GM18508 (cell line): ENCODE measurements at regions not wholly inside any gene's neighbourhood (a gene's known extent, or its start where the extent isn't known, plus 50 kb on each side); places are given as distances from the start of the nearest gene placed in this dataset.

Source experiments
- ATAC-seq: cut with Tn5 transposase; IDR thresholded peaks from one replicate; pipeline ENCODE4 v1.9.1; 2021; ENCODE audit warnings: moderate number of reproducible peaks; ENCODE audit not compliant: insufficient read depth, unreplicated experiment

GRCh38 chr7:17631061-17631460 lies 309.2 kb downstream of the SNX13 start:
- ATAC-seq: no peak

DNA sequence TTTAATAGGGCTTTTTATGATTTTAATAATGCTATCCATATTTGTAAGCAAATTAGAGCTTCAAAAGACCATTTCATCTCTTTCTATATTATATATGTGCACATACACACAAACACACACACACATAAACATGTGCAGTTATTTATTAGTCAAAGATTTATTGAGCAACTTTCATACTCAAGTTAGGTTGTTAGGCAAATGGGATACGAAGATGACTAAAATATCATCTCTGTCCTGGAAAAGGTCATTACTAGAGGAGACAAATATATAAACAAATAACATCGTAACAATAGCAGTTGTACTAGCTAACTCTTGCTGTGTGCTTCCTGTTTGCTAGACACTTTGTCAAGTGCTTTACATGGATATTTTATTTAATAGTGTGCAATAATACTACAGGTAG lies 307.9 kb downstream of the SNX13 start:
- ATAC-seq: no peak

DNA sequence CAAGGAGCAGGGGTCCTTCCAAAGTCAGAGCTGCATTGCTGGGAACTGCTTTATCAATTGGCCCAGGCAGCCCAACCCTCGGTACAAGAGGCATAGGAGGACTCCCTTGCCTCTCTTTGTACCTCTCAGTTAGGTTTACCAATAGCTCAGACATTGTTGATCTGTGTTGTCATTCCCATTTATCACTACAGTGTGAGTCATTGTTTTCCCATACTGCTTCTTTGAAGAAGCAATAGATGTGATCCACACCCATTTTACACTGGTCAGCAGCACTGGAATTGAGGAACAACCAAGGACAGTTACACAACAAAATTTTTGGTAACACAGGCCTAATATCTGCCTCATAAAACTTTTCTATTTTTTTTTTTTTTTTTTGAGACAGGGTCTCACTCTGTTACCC lies 307.2 kb downstream of the SNX13 start:
- ATAC-seq: no peak

GRCh38 chr7:17638727-17639126 lies 301.6 kb downstream of the SNX13 start:
- ATAC-seq: no peak

- no peak for ATAC-seq
Observed at GRCh38 chr7:17640730-17641377, 299.4 kb downstream of the SNX13 start.

DNA sequence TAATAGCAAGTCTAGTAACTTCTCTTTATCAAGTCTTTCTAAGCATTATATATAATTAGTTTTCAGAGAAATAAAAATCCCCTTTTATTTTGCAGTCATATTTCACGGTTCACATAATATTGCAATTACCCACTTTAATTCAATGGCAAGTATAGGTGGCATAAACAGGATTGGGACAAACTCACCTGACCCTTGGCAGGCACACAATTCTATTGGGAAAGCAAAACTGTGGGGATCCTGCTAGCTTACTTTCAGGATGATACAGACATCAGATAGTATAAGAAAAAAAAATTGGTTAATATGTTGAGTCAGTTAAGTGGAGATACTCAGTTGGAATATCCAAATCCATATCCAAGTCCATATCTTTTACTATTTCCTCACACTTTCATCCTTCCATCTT lies 294.8 kb downstream of the SNX13 start:
- no peak for ATAC-seq

DNA sequence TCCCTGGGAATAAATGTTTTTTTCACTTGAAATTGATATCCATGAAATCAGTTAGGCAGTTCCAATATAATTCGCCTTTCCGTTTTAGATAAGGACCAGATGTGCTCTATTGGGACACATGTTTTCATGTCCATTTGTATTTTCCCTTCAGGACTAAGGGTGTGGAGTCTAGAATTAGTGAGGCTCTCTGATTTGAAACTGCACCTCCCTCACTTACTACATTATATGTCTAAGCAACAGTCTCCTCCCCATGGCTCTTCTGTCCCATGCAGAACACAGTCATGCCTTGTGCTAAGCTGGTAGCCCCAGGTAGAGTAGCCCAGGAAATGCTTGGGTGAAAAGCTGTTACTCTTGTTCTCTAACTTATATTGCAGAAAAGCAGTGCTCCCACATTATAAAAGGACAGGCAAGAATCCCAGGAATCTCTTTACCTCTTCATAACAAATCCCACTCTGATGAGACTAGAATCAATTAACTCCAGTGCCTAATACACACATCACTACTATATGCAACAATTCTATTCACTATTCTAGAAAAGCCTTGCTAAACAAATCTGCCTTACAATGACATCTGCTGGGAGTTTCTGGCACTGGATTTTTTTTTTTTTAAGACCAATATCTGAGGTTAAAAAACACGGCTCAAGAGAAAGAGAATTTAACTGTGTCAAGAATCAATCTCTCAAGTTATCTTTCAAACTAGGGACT lies 293.9 kb downstream of the SNX13 start:
- no peak for ATAC-seq

DNA sequence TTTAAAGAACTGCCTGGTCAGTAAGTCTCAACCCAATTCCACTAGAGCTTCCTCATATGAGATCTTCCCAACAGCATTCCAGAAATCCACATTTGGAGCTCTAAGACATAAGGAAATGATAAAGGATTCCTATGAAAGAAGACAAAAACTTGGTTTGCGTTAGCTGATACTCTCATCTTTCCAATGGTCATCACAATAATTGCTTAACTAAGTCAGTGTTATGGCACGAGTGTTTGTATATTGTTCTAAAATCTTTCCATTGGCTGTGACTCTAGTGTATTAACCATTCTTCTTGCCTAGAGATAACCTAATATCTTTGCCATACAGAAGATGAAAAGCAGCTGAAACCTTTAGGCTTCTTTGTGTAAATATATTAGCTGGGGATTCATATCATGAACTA lies 289.0 kb downstream of the SNX13 start:
- ATAC-seq: no peak

- ATAC-seq: no peak
Observed at GRCh38 chr7:17651863-17652385, 288.4 kb downstream of the SNX13 start.

DNA sequence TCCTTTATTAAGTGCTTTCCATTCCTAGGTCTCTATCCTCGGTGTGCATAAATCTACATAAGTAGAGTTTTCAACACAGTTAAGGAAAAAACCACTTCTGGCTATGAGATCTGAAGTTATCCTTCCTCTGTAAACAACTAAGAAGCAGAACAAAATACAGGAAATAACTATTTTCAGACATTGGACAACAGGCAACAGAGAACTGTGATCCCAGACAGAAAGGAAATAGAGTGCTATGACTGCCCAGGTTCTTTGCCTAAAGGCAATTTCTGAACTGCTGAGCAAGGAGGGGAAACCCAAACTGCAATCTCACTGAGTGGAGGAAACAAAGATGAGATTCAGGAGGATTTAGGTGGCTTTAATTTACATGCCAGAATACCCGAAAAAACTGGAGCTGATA lies 285.4 kb downstream of the SNX13 start:
- ATAC-seq: no peak

GRCh38 chr7:17659126-17659525 lies 281.2 kb downstream of the SNX13 start:
- ATAC-seq: no peak

DNA sequence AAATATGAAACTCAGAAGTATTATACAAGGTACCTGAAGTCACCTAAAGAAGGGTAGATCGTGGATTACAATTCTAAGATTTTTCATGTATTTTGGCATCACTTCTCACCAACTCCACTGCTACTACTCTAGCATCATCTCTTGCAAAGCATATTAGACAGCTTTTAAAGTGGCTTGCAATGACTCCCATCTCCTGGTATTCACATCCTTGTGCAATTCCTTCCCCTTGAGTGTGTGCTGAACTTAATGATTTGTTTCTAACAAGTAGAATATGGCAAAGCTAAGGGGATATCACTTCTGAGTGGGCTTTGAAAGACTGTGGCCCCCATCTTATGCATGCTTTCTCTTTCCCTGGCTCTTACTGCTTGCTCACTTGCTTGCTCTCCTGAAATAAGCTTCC lies 280.2 kb downstream of the SNX13 start:
- ATAC-seq: no peak

DNA sequence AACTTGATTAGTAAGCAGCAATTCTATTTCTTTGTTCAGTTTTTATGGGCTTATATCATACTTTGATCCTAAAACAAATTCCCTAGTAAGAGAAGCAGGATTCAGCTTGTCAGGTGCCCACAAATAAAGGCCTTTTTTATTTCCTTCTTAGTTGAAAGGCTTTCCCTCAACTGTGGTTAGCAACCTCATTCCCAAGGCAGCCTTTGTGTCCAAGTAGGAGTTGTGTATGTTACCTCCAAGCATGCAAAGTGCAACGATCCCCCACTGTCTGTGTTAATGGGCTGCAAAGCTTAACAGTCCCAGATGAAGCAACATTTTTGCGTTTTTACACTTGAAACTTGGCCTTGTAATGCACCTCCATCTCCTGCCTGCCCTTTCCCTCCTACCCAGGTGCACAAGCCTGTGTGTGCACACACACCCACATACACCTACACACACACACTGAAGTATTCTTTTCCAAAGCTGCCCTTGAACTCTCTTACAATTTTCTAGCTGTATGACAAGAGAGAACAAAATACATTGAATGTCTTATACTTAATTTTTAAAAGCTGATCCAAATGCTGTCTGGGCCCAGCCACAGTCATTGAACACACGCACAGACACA lies 278.2 kb downstream of the SNX13 start:
- ATAC-seq: no peak

GRCh38 chr7:17663061-17663675 lies 277.1 kb downstream of the SNX13 start:
- no peak for ATAC-seq

GRCh38 chr7:17665029-17665428 lies 275.3 kb downstream of the SNX13 start:
- no peak for ATAC-seq

DNA sequence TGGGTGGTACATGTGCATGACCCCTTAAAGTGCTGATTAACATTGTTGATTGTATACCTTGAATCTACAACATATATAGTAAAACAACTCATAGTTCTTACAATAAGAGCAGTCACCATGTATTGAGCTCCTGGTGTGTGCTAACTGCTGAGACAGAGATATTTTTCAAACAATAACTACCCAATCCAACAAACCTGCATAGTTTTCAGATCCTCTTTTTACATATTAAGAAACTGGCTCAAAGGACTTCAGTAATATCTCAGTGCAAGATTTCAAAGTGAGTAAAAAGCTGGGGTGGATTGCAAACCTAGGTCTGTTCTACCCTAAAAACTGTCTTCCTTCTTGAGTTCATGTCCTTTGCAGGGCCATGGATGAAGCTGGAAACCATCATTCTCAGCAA lies 272.2 kb downstream of the SNX13 start:
- no peak for ATAC-seq

GRCh38 chr7:17669204-17669603 lies 271.1 kb downstream of the SNX13 start:
- no peak for ATAC-seq

- ATAC-seq: no peak
Observed at GRCh38 chr7:17671956-17672355, 268.3 kb downstream of the SNX13 start.

DNA sequence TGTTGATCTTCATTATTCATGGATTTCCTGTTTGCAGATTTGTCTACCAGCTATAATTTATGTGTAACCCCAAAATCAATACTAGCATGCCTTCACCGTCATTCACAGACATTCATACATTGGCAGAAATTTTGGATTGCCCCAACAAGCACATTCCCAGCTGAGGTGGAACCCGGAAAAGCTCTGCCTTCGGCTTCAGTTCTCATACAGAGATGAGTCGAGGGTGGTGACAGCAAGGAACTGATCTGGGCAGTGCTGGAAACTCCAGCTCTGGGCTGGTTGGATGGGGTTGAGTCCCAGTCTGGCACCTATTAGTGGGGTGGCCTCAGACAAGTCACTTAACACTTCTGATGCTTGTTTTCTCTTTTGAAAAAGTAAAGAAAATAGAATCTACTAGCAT lies 267.5 kb downstream of the SNX13 start:
- no peak for ATAC-seq

- no peak for ATAC-seq
Observed at GRCh38 chr7:17674166-17674942, 265.9 kb downstream of the SNX13 start.
